Common myeloid progenitor, CD34-positive (primary cell): ENCODE measurements at regions not wholly inside any gene's neighbourhood (a gene's known extent, or its start where the extent isn't known, plus 50 kb on each side); places are given as distances from the start of the nearest gene placed in this dataset.

Source experiments
- CTCF ChIA-PET: fragments of 350-600 bp; sonication (Branson Sonifier 250); formaldehyde crosslinking; loops from one replicate; lab custom pipeline; 2021; ENCODE audit warnings: antibody characterized with exemption; lab: Charles Lee
- POLR2A ChIA-PET: fragments of 350-600 bp; sonication (Branson Sonifier 250); formaldehyde crosslinking; loops from one replicate; lab custom pipeline; 2021; ENCODE audit warnings: antibody characterized with exemption; lab: Charles Lee
- DNase-seq, 3 donors: peaks; one replicate each; pipeline versions ENCODE4 v3.0.0 to v3.0.0-alpha.2; 2013
- H3K27ac ChIP-seq, 2 experiments: 1 replicate in 1 of 2; 2 replicates in 1 of 2; pipeline ENCODE4 v1.7.0; 2013; ENCODE audit warnings: inconsistent platforms in 2 of 2, low read length in 2 of 2, mild to moderate bottlenecking in 2 of 2, low read depth in 1 of 2, moderate library complexity in 1 of 2; ENCODE audit not compliant: severe bottlenecking in 2 of 2, insufficient read depth in 1 of 2, poor library complexity in 1 of 2
- H3K27me3 ChIP-seq, 5 experiments: replicated peaks in 2 of 5; 1 replicate in 3 of 5; 2 replicates in 2 of 5; pipeline versions ENCODE4 v1.6.1 to v1.7.0; 2013; ENCODE audit warnings: low read length in 4 of 5, mild to moderate bottlenecking in 2 of 5, moderate library complexity in 2 of 5, inconsistent platforms in 1 of 5; ENCODE audit not compliant: insufficient read depth in 5 of 5, control insufficient read depth in 4 of 5
- H3K36me3 ChIP-seq, 4 experiments: 1 replicate in 2 of 4; 2 replicates in 2 of 4; pipeline versions ENCODE4 v1.6.1 to v1.7.0; 2013; ENCODE audit warnings: low read length in 3 of 4, control low read depth in 1 of 4, mild to moderate bottlenecking in 1 of 4; ENCODE audit not compliant: control insufficient read depth in 4 of 4, insufficient read depth in 4 of 4
- H3K4me1 ChIP-seq, 4 experiments: 1 replicate in 3 of 4; 2 replicates in 1 of 4; pipeline versions ENCODE4 v1.6.1 to v1.7.1; 2013; ENCODE audit warnings: low read length in 3 of 4, mild to moderate bottlenecking in 3 of 4, control low read depth in 1 of 4, inconsistent platforms in 1 of 4, moderate library complexity in 1 of 4; ENCODE audit not compliant: control insufficient read depth in 4 of 4, insufficient read depth in 4 of 4; ENCODE audit errors: control extremely low read depth in 1 of 4
- H3K4me3 ChIP-seq, 7 experiments: 1 replicate in 4 of 7; 2 replicates in 3 of 7; pipeline versions ENCODE4 v1.5.1 to v1.7.0; 2013; ENCODE audit warnings: mild to moderate bottlenecking in 7 of 7, low read length in 6 of 7, moderate library complexity in 6 of 7, inconsistent platforms in 2 of 7, low read depth in 2 of 7, control low read depth in 1 of 7; ENCODE audit not compliant: insufficient read depth in 4 of 7, control insufficient read depth in 1 of 7; ENCODE audit errors: extremely low read depth in 1 of 7
- H3K9me3 ChIP-seq, 5 experiments: 1 replicate in 4 of 5; 2 replicates in 1 of 5; pipeline versions ENCODE4 v1.6.1 to v1.7.1; 2013; ENCODE audit warnings: low read length in 4 of 5, mild to moderate bottlenecking in 2 of 5, inconsistent platforms in 1 of 5, low read depth in 1 of 5, moderate library complexity in 1 of 5; ENCODE audit not compliant: control insufficient read depth in 4 of 5, insufficient read depth in 2 of 5; ENCODE audit errors: control extremely low read depth in 1 of 5
- whole genome bisulfite sequencing: methylation state at CpG from one replicate; pipeline ENCODE4 v1.1.5; 2013; ENCODE audit not compliant: insufficient coverage; 5-methylcytosine and 5-hydroxymethylcytosine counted together

- no peak overlapping the region for H3K27ac ChIP-seq
- WGBS, result 90% methylated on average over 5 of the region's 8 CpGs
- H3K9me3 ChIP-seq, result no peaks in the 10 kb centered on the region
- H3K4me1 ChIP-seq, result no peaks in the 10 kb centered on the region
- no peak for DNase-seq
- no peaks in the 10 kb centered on the region for H3K36me3 ChIP-seq
- ChIA-PET POLR2A (no interaction called here), CTCF (interaction anchor here (1.3 kb wide), 1 partner anchor 15 kb away, joined by 4 read pairs; no protein-coding TSS in a partner anchor)
- no peak overlapping the region for H3K4me3 ChIP-seq
- H3K27me3 ChIP-seq, result no peaks in the 10 kb centered on the region
Measured at GRCh38 chr1:219676012-219676765, 63.3 kb upstream of the ZC3H11B start.

- DNase-seq, result no peak
- ChIA-PET CTCF (no interaction called here), POLR2A (no interaction called here)
- Histone ChIP-seq H3K4me3 (no peak overlapping the region), H3K36me3 (no peaks in the 10 kb centered on the region), H3K4me1 (no peaks in the 10 kb centered on the region), H3K9me3 (no peaks in the 10 kb centered on the region), H3K27ac (no peak overlapping the region), H3K27me3 (peaks cover 0 to 2% (median 0%) of the 10 kb centered on the region in 5 experiments)
- 83% methylated on average over 4 of the region's 7 CpGs for WGBS
Measured at GRCh38 chr1:219670426-219671149, 57.7 kb upstream of the ZC3H11B start.

GRCh38 chr1:219669556-219669955, 56.7 kb upstream of the ZC3H11B start:
- Histone ChIP-seq H3K27ac (no peak overlapping the region), H3K27me3 (peaks cover 0 to 2% (median 0%) of the 10 kb centered on the region in 5 experiments), H3K4me3 (no peak overlapping the region), H3K36me3 (no peaks in the 10 kb centered on the region), H3K9me3 (no peaks in the 10 kb centered on the region), H3K4me1 (no peaks in the 10 kb centered on the region)
- POLR2A ChIA-PET, result no interaction called here
- CTCF ChIA-PET, result no interaction called here
- DNase-seq, result no peak
- 100% methylated on average over 1 of the region's 3 CpGs for WGBS

- Histone ChIP-seq H3K4me1 (no peaks in the 10 kb centered on the region), H3K4me3 (no peak overlapping the region), H3K27ac (no peak overlapping the region), H3K9me3 (no peaks in the 10 kb centered on the region), H3K27me3 (peaks cover 0 to 2% (median 0%) of the 10 kb centered on the region in 5 experiments), H3K36me3 (no peaks in the 10 kb centered on the region)
- CTCF ChIA-PET, result no interaction called here
- DNase-seq, result no peak
- POLR2A ChIA-PET, result no interaction called here
- 100% methylated on average over 1 of the region's 4 CpGs for WGBS
Measured at GRCh38 chr1:219669042-219669441, 56.1 kb upstream of the ZC3H11B start.

- no peak overlapping the region for H3K4me3 ChIP-seq
- 100% methylated on average over 1 of the region's 2 CpGs for WGBS
- no peak overlapping the region for H3K27ac ChIP-seq
- H3K4me1 ChIP-seq, result no peaks in the 10 kb centered on the region
- POLR2A ChIA-PET, result no interaction called here
- CTCF ChIA-PET, result no interaction called here
- H3K36me3 ChIP-seq, result no peaks in the 10 kb centered on the region
- H3K27me3 ChIP-seq, result peaks cover 0 to 2% (median 0%) of the 10 kb centered on the region in 5 experiments
- no peak for DNase-seq
- H3K9me3 ChIP-seq, result no peaks in the 10 kb centered on the region
Measured at GRCh38 chr1:219668446-219668845, 55.5 kb upstream of the ZC3H11B start.

- Histone ChIP-seq H3K4me3 (no peak overlapping the region), H3K4me1 (peaks cover 0 to under 1% (median 0%) of the 10 kb centered on the region in 4 experiments), H3K27me3 (peaks cover 0 to 2% (median 0%) of the 10 kb centered on the region in 5 experiments), H3K27ac (no peak overlapping the region), H3K9me3 (no peaks in the 10 kb centered on the region), H3K36me3 (no peaks in the 10 kb centered on the region)
- ChIA-PET POLR2A (no interaction called here), CTCF (no interaction called here)
- no peak for DNase-seq
- 100% methylated on average over 2 of the region's 3 CpGs for WGBS
Measured at GRCh38 chr1:219666242-219666641, 53.3 kb upstream of the ZC3H11B start.

GRCh38 chr1:219665089-219665488, 52.2 kb upstream of the ZC3H11B start:
- DNase-seq, result no peak
- Histone ChIP-seq H3K36me3 (no peaks in the 10 kb centered on the region), H3K27me3 (peaks cover 5 to 11% (median 7%) of the 10 kb centered on the region in 5 experiments), H3K9me3 (no peaks in the 10 kb centered on the region), H3K4me1 (peaks cover 0 to 3% (median 0%) of the 10 kb centered on the region in 4 experiments), H3K4me3 (no peak overlapping the region), H3K27ac (no peak overlapping the region)
- ChIA-PET CTCF (no interaction called here), POLR2A (no interaction called here)
- no CpG with 5 or more reads among the region's 1 CpG for WGBS
